Neutrophil (primary cell): ENCODE measurements at regions not wholly inside any gene's neighbourhood (a gene's known extent, or its start where the extent isn't known, plus 50 kb on each side); places are given as distances from the start of the nearest gene placed in this dataset.

Experiments
- H3K27ac ChIP-seq: fragments of 200-600 bp; sonication (generic); 2 replicates; pipeline ENCODE4 v1.5.1; 2016; ENCODE audit warnings: mild to moderate bottlenecking, moderate library complexity
- H3K27me3 ChIP-seq: fragments of 200-600 bp; sonication (generic); 2 replicates; pipeline ENCODE4 v1.6.0; 2016; ENCODE audit warnings: mild to moderate bottlenecking
- H3K36me3 ChIP-seq: fragments of 200-600 bp; sonication (generic); 2 replicates; pipeline ENCODE4 v1.5.1; 2017
- H3K4me1 ChIP-seq, 2 experiments: fragments of 200-600 bp in 1 of 2; sonication (generic) in 1 of 2; 1 replicate in 1 of 2; 2 replicates in 1 of 2; pipeline versions ENCODE4 v1.5.1 to v1.6.1; 2013 to 2016; ENCODE audit warnings: low read depth in 1 of 2, low read length in 1 of 2, mild to moderate bottlenecking in 1 of 2, moderate library complexity in 1 of 2; ENCODE audit not compliant: control insufficient read depth in 1 of 2, insufficient read depth in 1 of 2
- H3K4me3 ChIP-seq, 2 experiments: fragments of 200-600 bp in 1 of 2; sonication (generic) in 1 of 2; 1 replicate in 1 of 2; 2 replicates in 1 of 2; pipeline ENCODE4 v1.5.1; 2013 to 2016; ENCODE audit warnings: low read depth in 1 of 2, low read length in 1 of 2, mild to moderate bottlenecking in 1 of 2, moderate library complexity in 1 of 2
- H3K9me3 ChIP-seq: fragments of 200-600 bp; sonication (generic); 2 replicates; pipeline ENCODE4 v1.5.1; 2016
- TF ChIP-seq, protein P1 (sequence below): fragments of 200-600 bp; sonication (generic); IDR thresholded peaks from 2 replicates; pipeline ENCODE4 v1.5.1; 2016; ENCODE audit warnings: antibody characterized with exemption

DNA sequence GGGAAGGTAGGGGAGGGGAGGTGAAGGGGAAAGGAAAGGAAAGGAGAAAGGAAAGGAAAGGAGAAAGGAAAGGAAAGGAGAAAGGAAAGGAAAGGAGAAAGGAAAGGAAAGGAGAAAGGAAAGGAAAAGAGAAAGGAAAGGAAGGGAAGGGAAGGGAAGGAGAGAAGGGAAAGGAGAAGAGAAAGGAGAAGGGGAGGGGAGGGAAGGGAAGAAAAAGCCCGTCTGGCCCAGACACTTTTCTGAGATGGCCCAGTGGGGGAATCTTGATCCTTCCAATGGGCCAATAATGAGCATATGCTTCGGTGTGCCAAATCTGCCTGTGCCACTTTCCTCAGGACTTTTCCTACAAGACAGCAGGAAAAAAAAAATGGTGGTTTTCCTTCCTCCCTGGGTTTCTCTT is 64.5 kb downstream of the CH25H start:
- no peaks in the 10 kb centered on the region for H3K36me3 ChIP-seq
- TF ChIP-seq, protein P1, sequence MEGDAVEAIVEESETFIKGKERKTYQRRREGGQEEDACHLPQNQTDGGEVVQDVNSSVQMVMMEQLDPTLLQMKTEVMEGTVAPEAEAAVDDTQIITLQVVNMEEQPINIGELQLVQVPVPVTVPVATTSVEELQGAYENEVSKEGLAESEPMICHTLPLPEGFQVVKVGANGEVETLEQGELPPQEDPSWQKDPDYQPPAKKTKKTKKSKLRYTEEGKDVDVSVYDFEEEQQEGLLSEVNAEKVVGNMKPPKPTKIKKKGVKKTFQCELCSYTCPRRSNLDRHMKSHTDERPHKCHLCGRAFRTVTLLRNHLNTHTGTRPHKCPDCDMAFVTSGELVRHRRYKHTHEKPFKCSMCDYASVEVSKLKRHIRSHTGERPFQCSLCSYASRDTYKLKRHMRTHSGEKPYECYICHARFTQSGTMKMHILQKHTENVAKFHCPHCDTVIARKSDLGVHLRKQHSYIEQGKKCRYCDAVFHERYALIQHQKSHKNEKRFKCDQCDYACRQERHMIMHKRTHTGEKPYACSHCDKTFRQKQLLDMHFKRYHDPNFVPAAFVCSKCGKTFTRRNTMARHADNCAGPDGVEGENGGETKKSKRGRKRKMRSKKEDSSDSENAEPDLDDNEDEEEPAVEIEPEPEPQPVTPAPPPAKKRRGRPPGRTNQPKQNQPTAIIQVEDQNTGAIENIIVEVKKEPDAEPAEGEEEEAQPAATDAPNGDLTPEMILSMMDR: no peak
- H3K9me3 ChIP-seq: no peaks in the 10 kb centered on the region
- H3K4me1 ChIP-seq: no peaks in the 10 kb centered on the region
- H3K27ac ChIP-seq: no peak overlapping the region
- peaks cover 31% of the 10 kb centered on the region for H3K27me3 ChIP-seq
- H3K4me3 ChIP-seq: no peak overlapping the region

DNA sequence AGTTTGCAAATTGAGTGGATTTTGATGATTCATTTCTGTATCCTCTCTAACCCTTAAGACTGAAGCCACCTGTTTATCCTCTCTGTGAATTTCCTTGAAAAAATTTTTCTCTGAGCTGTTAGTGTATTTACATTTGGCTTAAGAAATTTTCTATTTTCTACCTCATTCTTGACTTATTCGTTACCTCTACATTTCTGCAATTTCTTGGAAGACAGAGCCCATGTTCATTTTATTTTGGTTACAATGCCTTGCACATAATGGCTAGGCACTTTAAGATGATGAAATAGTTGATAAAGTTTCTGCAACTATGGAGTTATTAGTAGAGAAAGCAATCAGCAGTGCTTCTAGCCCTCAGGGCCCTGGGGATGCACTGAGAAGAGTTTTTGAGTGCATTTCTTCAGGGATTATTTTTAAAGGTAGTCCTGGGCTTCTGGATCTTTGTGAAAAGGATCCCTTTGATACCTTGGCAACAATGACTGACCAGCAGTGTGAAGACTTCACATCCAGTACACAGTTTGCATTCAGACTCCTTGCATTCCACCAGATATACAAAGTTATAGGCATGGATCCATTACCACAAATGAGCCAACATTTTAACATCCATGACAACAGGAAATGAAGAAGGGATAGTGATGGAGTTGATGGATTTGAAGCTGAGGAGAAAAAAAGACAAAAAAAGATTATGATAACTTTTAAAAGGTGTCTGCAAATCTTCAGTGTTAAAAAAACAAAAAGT is 68.2 kb downstream of the CH25H start:
- Histone ChIP-seq H3K4me3 (no peak overlapping the region), H3K27me3 (peaks cover 17% of the 10 kb centered on the region), H3K27ac (no peak overlapping the region), H3K36me3 (no peaks in the 10 kb centered on the region), H3K4me1 (no peaks in the 10 kb centered on the region), H3K9me3 (no peaks in the 10 kb centered on the region)
- TF ChIP-seq, protein P1: no peak

DNA sequence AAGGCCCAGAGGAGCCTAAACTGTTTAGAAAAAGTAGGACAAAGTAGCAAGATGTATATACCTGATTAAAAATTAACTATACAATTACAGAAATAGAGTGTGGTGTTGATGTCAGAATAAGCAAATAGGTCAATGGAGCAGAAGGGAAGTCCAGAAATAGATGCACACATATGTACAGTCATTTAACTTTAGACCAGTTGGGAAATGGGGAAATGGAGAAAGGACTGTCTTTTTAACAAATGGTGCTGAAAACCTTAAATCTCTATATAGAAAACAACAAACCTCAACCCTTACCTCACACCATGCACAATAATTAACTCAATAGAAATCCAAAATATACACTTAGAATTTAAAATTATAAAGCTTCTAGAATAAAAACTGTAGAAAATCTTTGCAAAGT is 72.2 kb downstream of the CH25H start:
- no peak overlapping the region for H3K27ac ChIP-seq
- H3K9me3 ChIP-seq: no peaks in the 10 kb centered on the region
- peaks cover 6% of the 10 kb centered on the region for H3K27me3 ChIP-seq
- no peaks in the 10 kb centered on the region for H3K36me3 ChIP-seq
- H3K4me1 ChIP-seq: no peaks in the 10 kb centered on the region
- H3K4me3 ChIP-seq: no peak overlapping the region
- TF ChIP-seq, protein P1: no peak

DNA sequence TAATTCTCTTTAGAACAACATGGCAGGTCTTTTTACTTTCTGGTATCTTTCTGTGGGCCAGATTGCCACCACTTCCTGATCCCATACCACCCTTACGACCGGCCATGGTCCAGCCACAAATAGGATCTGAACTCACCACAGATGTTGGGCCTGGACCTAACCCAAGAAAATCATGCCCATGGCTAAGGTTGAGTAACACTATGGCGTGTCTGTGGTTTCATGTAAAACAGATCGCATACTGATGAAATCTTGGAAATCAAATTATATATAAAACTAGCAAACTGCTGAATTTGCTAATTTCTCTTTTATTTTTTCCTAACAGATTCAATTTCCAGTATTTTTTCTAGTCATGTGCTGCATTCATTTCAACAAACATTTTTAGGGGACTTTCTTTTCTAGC is 77.2 kb downstream of the CH25H start:
- Histone ChIP-seq H3K27ac (no peak overlapping the region), H3K36me3 (no peaks in the 10 kb centered on the region), H3K4me3 (no peak overlapping the region), H3K27me3 (peaks cover 52% of the 10 kb centered on the region), H3K4me1 (no peaks in the 10 kb centered on the region), H3K9me3 (no peaks in the 10 kb centered on the region)
- TF ChIP-seq, protein P1: no peak

DNA sequence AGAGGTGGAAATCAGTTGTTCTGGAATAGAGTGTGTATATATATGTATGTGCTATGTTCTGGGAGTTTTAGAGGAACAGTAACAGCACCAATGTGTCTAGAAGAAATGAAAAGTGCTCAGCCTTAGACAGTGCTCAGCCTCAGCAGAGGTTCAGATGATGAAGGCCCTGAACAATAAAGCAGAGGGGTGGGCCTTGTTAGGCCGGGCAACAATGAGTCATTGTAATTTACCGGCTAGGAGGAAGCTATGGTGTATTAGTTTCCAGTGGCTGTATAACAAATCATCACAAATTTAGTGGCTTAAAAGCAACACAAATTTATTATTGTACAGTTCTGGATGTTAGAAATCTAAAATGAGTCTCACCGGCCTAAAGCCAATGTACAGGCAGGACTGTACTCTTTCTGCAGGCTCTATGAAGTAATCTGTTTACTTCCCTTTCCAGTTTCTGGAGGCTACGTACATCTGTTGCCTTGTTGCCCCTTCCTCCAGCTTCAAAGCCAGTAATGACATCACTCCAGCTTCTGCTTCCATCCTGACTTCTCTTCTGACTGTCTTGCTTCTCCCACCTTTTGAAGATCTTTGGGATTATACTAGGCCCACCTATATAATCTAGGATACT is 84.6 kb downstream of the CH25H start:
- no peak overlapping the region for H3K4me3 ChIP-seq
- H3K4me1 ChIP-seq: no peaks in the 10 kb centered on the region
- H3K9me3 ChIP-seq: no peaks in the 10 kb centered on the region
- H3K27me3 ChIP-seq: peaks cover 27% of the 10 kb centered on the region
- TF ChIP-seq, protein P1: no peak
- no peak overlapping the region for H3K27ac ChIP-seq
- no peaks in the 10 kb centered on the region for H3K36me3 ChIP-seq
